ENCODE measurements at regions not wholly inside any gene's neighbourhood (a gene's known extent, or its start where the extent isn't known, plus 50 kb on each side); places are given as distances from the start of the nearest gene placed in this dataset.
"Not testable (repeated sequence)": the region's sequence is repeated elsewhere in the genome, so short reads cannot be mapped to it uniquely, and the experiment has no call there.

GRCh38 chr17:14429084-14429483, 128.2 kb downstream of the HS3ST3B1 start:
- Histone ChIP-seq H3K36me3 (ENCODE audit: insufficient read depth, low read depth, low read length) (no peaks in the 10 kb centered on the region), H3K9ac (ENCODE audit: low read depth, low read length) (no peak overlapping the region), H3K9me3 (ENCODE audit: insufficient read depth, low read depth, low read length) (no peaks in the 10 kb centered on the region), H3K27me3 (ENCODE audit: insufficient read depth, low read length) (no peaks in the 10 kb centered on the region), H3K4me1 (ENCODE audit: insufficient read depth, low read length) (no peaks in the 10 kb centered on the region), H3K27ac (ENCODE audit: low read length) (no peak overlapping the region), H3K4me3 (ENCODE audit: low read length) (no peak overlapping the region)

DNA sequence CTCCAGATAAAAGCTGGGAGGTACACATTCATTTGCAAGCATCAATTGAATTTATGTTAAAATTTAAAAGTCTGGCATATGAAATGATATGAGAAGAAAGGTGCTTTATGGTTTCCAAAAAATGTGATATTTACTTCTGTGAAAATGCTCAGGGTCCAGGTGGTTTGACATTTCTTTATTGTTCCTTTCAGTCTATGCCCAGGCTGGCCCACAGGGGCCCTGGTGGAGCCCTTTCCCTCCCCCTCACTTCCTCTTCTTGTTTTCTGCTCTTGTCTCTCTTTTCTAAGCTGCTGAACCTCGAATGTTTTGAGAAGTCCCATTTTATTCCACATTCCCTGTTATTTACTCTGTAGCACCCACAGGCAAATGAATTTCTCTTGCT, 127.8 kb downstream of the HS3ST3B1 start:
- no peaks in the 10 kb centered on the region for H3K36me3 ChIP-seq (ENCODE audit: insufficient read depth, low read depth, low read length)
- H3K9ac ChIP-seq (ENCODE audit: low read depth, low read length), result no peak overlapping the region
- no peak overlapping the region for H3K4me3 ChIP-seq (ENCODE audit: low read length)
- H3K4me1 ChIP-seq (ENCODE audit: insufficient read depth, low read length), result no peaks in the 10 kb centered on the region
- H3K9me3 ChIP-seq (ENCODE audit: insufficient read depth, low read depth, low read length), result no peaks in the 10 kb centered on the region
- H3K27ac ChIP-seq (ENCODE audit: low read length), result no peak overlapping the region
- H3K27me3 ChIP-seq (ENCODE audit: insufficient read depth, low read length), result no peaks in the 10 kb centered on the region

DNA sequence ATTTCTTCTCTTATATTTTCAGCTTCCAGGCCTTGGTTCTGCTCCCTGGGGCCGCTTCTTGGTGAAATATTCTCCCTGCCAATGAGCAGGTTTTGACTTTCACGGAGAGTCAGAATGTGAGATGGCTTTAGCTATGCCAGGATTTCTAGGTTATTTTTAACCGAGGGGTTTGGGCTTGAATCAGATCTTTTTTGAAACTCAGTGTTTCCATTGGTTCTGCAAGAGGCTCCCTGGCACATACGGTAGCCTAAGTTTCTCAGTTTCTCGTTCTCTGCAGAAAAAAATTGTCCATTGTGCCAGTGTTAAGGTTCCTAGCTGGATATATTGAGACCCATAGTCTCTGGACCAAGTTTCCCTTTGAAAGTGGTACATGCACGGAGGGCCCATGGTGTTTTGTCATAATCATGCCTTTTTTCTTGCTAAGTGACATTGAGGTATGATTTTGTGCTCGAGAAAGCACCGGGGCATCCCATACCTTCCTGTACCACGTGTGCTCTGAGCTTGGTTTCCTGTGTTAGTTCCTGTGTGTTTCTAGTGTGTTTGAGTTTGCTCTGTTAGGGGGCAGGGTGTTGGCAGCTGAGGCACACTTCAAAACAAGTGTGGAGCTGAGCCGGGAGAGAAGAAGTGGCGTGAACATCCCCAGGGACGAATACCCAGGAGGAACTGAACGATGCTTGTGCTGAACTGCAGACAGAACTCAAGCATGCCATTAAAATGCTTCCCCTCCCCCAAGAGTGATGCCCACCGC, 127.2 kb downstream of the HS3ST3B1 start:
- Histone ChIP-seq H3K9me3 (ENCODE audit: insufficient read depth, low read depth, low read length) (no peaks in the 10 kb centered on the region), H3K27me3 (ENCODE audit: insufficient read depth, low read length) (no peaks in the 10 kb centered on the region), H3K9ac (ENCODE audit: low read depth, low read length) (no peak overlapping the region), H3K4me3 (ENCODE audit: low read length) (no peak overlapping the region), H3K36me3 (ENCODE audit: insufficient read depth, low read depth, low read length) (no peaks in the 10 kb centered on the region), H3K4me1 (ENCODE audit: insufficient read depth, low read length) (no peaks in the 10 kb centered on the region), H3K27ac (ENCODE audit: low read length) (no peak overlapping the region)

- not testable (repeated sequence) for H3K27ac ChIP-seq (ENCODE audit: low read length); H3K9ac ChIP-seq (ENCODE audit: low read depth, low read length)
Observed at GRCh38 chr17:14423156-14423555, 122.3 kb downstream of the HS3ST3B1 start.

DNA sequence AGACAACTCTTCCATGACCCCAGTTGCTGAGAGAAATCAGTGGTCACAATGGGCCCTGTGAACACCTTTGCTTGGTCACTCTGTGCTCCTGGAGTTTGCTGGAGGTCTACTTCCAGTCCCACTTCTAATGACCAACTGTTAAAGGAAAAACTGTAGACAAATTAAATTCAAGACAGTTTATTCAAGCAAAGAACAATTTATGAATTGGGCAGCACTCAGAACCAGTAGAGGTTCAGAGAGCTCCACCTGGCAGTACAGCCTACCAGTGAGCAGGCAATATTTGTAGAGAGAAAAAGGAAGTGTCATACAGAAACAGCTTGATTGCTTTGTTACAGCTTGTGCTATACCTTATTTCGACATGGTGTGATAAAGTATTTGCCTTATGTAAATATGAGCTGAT, 116.5 kb downstream of the HS3ST3B1 start:
- no peak overlapping the region for H3K4me3 ChIP-seq (ENCODE audit: low read length)
- no peaks in the 10 kb centered on the region for H3K27me3 ChIP-seq (ENCODE audit: insufficient read depth, low read length)
- H3K4me1 ChIP-seq (ENCODE audit: insufficient read depth, low read length), result no peaks in the 10 kb centered on the region
- H3K9me3 ChIP-seq (ENCODE audit: insufficient read depth, low read depth, low read length), result peaks cover 6% of the 10 kb centered on the region; the same call in 1 of the 2 replicates
- H3K9ac ChIP-seq (ENCODE audit: low read depth, low read length), result no peak overlapping the region
- no peaks in the 10 kb centered on the region for H3K36me3 ChIP-seq (ENCODE audit: insufficient read depth, low read depth, low read length)
- H3K27ac ChIP-seq (ENCODE audit: low read length), result no peak overlapping the region

More at GRCh38 chr17:14423156-14423555, 122.3 kb downstream of the HS3ST3B1 start:
- not testable (repeated sequence) for H3K36me3 ChIP-seq (ENCODE audit: insufficient read depth, low read depth, low read length); H3K4me3 ChIP-seq (ENCODE audit: low read length); H3K9me3 ChIP-seq (ENCODE audit: insufficient read depth, low read depth, low read length); H3K4me1 ChIP-seq (ENCODE audit: insufficient read depth, low read length); H3K27me3 ChIP-seq (ENCODE audit: insufficient read depth, low read length)

GRCh38 chr17:14409292-14409691, 108.4 kb downstream of the HS3ST3B1 start:
- no peak overlapping the region for H3K27ac ChIP-seq (ENCODE audit: low read length)
- no peaks in the 10 kb centered on the region for H3K27me3 ChIP-seq (ENCODE audit: insufficient read depth, low read length)
- H3K36me3 ChIP-seq (ENCODE audit: insufficient read depth, low read depth, low read length), result no peaks in the 10 kb centered on the region
- no peaks in the 10 kb centered on the region for H3K4me1 ChIP-seq (ENCODE audit: insufficient read depth, low read length)
- H3K9me3 ChIP-seq (ENCODE audit: insufficient read depth, low read depth, low read length), result no peaks in the 10 kb centered on the region
- no peak overlapping the region for H3K4me3 ChIP-seq (ENCODE audit: low read length)
- H3K9ac ChIP-seq (ENCODE audit: low read depth, low read length), result no peak overlapping the region

- Histone ChIP-seq H3K27ac (ENCODE audit: low read length) (no peak overlapping the region), H3K27me3 (ENCODE audit: insufficient read depth, low read length) (no peaks in the 10 kb centered on the region), H3K36me3 (ENCODE audit: insufficient read depth, low read depth, low read length) (no peaks in the 10 kb centered on the region), H3K9ac (ENCODE audit: low read depth, low read length) (no peak overlapping the region), H3K4me3 (ENCODE audit: low read length) (no peak overlapping the region), H3K9me3 (ENCODE audit: insufficient read depth, low read depth, low read length) (peaks cover 3% of the 10 kb centered on the region), H3K4me1 (ENCODE audit: insufficient read depth, low read length) (no peaks in the 10 kb centered on the region)
Observed at GRCh38 chr17:14407541-14407940, 106.7 kb downstream of the HS3ST3B1 start.

DNA sequence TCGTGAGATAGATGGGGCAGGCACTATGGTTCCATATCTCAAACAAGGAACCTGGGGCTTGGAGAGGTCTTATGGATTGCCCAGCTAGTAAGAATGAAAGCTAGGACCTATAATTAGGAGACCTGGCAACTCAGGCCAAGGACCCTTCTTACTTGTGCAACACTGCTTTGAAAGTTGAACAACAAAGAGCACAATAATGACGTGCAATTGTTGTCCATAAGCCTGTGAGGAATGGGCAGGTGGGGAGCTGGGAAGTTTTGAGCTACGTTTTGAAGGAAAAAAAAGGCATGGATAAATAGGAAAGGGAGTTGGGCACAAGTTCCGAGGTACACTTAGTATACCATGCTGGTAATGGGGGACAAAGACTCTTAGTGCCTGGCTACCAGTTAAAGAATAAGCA, 104.3 kb downstream of the HS3ST3B1 start:
- Histone ChIP-seq H3K9ac (ENCODE audit: low read depth, low read length) (no peak overlapping the region), H3K9me3 (ENCODE audit: insufficient read depth, low read depth, low read length) (peaks cover 6% of the 10 kb centered on the region), H3K27me3 (ENCODE audit: insufficient read depth, low read length) (no peaks in the 10 kb centered on the region), H3K4me1 (ENCODE audit: insufficient read depth, low read length) (no peaks in the 10 kb centered on the region), H3K36me3 (ENCODE audit: insufficient read depth, low read depth, low read length) (no peaks in the 10 kb centered on the region), H3K27ac (ENCODE audit: low read length) (no peak overlapping the region), H3K4me3 (ENCODE audit: low read length) (no peak overlapping the region)
